ENCODE measurements at regions not wholly inside any gene's neighbourhood (a gene's known extent, or its start where the extent isn't known, plus 50 kb on each side); places are given as distances from the start of the nearest gene placed in this dataset.

GRCh38 chr5:62767650-62768049, 189.0 kb downstream of the LRRC70 start:
- TF ChIP-seq CTCF (IDR thresholded peaks at IDR 0.05; ENCODE audit: low read length) (no peak), EZH2 (IDR thresholded peaks at IDR 0.05; ENCODE audit: borderline replicate concordance, low read length) (no peak)

Measured in OCI-LY1 (cell line).